Endodermal cell (in vitro differentiated cells): ENCODE measurements at regions not wholly inside any gene's neighbourhood (a gene's known extent, or its start where the extent isn't known, plus 50 kb on each side); places are given as distances from the start of the nearest gene placed in this dataset.

ENCODE experiments used
- DNase-seq: peaks from one replicate; pipeline ENCODE4 v3.0.0-alpha.2; 2017
- H3K27ac ChIP-seq: 2 replicates; pipeline ENCODE4 v1.5.1; 2013; ENCODE audit warnings: mild to moderate bottlenecking, low read depth, low read length, moderate library complexity
- H3K27me3 ChIP-seq: 2 replicates; pipeline ENCODE4 v1.6.1; 2013; ENCODE audit warnings: mild to moderate bottlenecking, low read length, moderate library complexity; ENCODE audit not compliant: insufficient read depth, control insufficient read depth, poor library complexity, severe bottlenecking
- H3K36me3 ChIP-seq: 2 replicates; pipeline ENCODE4 v1.7.0; 2013; ENCODE audit warnings: mild to moderate bottlenecking, low read length, moderate library complexity; ENCODE audit not compliant: control insufficient read depth, insufficient read depth
- H3K4me1 ChIP-seq: one replicate; pipeline ENCODE4 v1.7.0; 2013; ENCODE audit warnings: low read length; ENCODE audit not compliant: control insufficient read depth, insufficient read depth
- H3K4me3 ChIP-seq: 2 replicates; pipeline ENCODE4 v1.5.1; 2013; ENCODE audit warnings: mild to moderate bottlenecking, low read length, moderate library complexity
- H3K9ac ChIP-seq: 2 replicates; pipeline ENCODE4 v1.6.1; 2013; ENCODE audit warnings: mild to moderate bottlenecking, low read length, moderate library complexity; ENCODE audit not compliant: poor library complexity, severe bottlenecking; ENCODE audit errors: extremely low read depth
- H3K9me3 ChIP-seq: 2 replicates; pipeline ENCODE4 v1.6.1; 2013; ENCODE audit warnings: mild to moderate bottlenecking, low read length, moderate library complexity; ENCODE audit not compliant: control insufficient read depth
- H3K27ac Mint-ChIP-seq: 2 replicates; pipeline ENCODE4 v1.8.0; 2020; ENCODE audit warnings: mixed read lengths
- H3K27me3 Mint-ChIP-seq: 2 replicates; pipeline ENCODE4 v1.8.0; 2021; ENCODE audit warnings: mild to moderate bottlenecking, mixed read lengths; ENCODE audit not compliant: insufficient read depth
- H3K36me3 Mint-ChIP-seq: 2 replicates; pipeline ENCODE4 v1.8.0; 2020; ENCODE audit warnings: low read depth, mixed read lengths
- H3K4me1 Mint-ChIP-seq: 2 replicates; pipeline ENCODE4 v1.8.0; 2020; ENCODE audit warnings: mixed read lengths
- H3K4me3 Mint-ChIP-seq: 2 replicates; pipeline ENCODE4 v1.8.0; 2020; ENCODE audit warnings: mild to moderate bottlenecking, moderate library complexity, mixed read lengths
- H3K9me3 Mint-ChIP-seq: 2 replicates; pipeline ENCODE4 v1.8.0; 2020; ENCODE audit warnings: mild to moderate bottlenecking, mixed read lengths
- WGBS, 2 experiments: methylation state at CpG; one replicate each; pipeline versions ENCODE4 v1.1.5 to v1.1.7; 2013; ENCODE audit warnings: missing lambda C conversion rate in 2 of 2, mixed read lengths in 1 of 2; ENCODE audit not compliant: insufficient coverage in 1 of 2, insufficient read length in 1 of 2; 5-methylcytosine and 5-hydroxymethylcytosine counted together
- TF ChIP-seq, protein P1 (sequence below): fragments of 200-600 bp; sonication (generic); conservative IDR thresholded peaks from 2 replicates; pipeline ENCODE4 v1.5.0; 2021; ENCODE audit warnings: antibody characterized with exemption, mild to moderate bottlenecking

DNA sequence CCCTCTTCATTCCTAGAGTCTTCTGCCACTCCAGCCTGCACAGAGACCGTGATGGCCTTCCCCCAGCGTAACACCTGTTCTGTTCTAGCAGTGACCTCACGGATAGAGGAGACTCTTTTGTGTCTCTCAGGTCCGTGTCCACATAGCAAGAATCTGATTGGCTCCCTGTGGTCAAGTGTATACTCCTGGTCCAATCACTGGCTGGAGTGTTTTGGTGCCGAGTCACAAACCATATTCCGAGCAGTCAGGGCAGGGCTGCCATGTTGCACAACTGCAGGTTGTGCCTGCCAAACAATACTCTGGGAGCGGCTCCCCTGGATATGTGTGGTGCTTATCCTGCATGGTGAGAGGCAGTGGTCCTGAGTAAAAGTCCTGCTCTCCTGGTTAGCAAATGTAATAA lies 402.4 kb downstream of the KCNRG start:
- no peak overlapping the region for H3K27ac Mint-ChIP-seq
- H3K27me3 Mint-ChIP-seq, result peaks cover 2% of the 10 kb centered on the region
- Histone ChIP-seq H3K36me3 (no peaks in the 10 kb centered on the region), H3K27me3 (no peaks in the 10 kb centered on the region), H3K9ac (no peak overlapping the region), H3K4me1 (peaks cover 4% of the 10 kb centered on the region), H3K4me3 (no peak overlapping the region), H3K9me3 (peaks cover 6% of the 10 kb centered on the region), H3K27ac (no peak overlapping the region)
- peaks cover 6% of the 10 kb centered on the region for H3K36me3 Mint-ChIP-seq
- no peak overlapping the region for H3K4me3 Mint-ChIP-seq
- DNase-seq, result no peak
- WGBS, 2 experiments, result 72 to 80% methylated on average over 5 to 7 of the region's 7 CpGs
- peaks cover 9% of the 10 kb centered on the region for H3K4me1 Mint-ChIP-seq
- TF ChIP-seq, protein P1, sequence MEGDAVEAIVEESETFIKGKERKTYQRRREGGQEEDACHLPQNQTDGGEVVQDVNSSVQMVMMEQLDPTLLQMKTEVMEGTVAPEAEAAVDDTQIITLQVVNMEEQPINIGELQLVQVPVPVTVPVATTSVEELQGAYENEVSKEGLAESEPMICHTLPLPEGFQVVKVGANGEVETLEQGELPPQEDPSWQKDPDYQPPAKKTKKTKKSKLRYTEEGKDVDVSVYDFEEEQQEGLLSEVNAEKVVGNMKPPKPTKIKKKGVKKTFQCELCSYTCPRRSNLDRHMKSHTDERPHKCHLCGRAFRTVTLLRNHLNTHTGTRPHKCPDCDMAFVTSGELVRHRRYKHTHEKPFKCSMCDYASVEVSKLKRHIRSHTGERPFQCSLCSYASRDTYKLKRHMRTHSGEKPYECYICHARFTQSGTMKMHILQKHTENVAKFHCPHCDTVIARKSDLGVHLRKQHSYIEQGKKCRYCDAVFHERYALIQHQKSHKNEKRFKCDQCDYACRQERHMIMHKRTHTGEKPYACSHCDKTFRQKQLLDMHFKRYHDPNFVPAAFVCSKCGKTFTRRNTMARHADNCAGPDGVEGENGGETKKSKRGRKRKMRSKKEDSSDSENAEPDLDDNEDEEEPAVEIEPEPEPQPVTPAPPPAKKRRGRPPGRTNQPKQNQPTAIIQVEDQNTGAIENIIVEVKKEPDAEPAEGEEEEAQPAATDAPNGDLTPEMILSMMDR, result no peak
- H3K9me3 Mint-ChIP-seq, result peaks cover 7% of the 10 kb centered on the region

DNA sequence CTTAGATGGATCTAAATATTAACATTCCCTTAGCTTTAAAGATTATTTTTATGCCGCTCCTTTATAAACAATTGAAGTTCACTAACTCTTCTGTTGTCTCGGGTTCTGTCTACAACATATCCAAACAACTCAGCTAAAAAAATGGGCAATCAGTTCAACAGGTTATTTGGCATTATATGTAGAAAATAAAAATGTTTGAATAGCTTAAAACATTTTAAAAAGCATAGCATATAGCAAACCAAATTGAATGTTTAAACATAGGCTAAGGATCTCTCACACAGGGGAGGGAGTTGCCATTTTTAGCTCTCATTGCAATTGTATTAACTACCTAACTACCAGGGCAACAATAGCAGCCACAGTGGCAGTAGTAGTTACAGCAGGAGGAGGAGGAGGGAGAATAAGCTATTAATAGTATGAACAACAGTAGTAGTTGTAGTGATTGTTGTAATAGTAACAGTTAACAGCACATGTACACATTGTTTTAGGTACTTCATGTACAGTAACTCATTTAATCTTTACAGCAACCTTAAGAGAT lies 404.2 kb downstream of the KCNRG start:
- TF ChIP-seq, protein P1, result no peak

DNA sequence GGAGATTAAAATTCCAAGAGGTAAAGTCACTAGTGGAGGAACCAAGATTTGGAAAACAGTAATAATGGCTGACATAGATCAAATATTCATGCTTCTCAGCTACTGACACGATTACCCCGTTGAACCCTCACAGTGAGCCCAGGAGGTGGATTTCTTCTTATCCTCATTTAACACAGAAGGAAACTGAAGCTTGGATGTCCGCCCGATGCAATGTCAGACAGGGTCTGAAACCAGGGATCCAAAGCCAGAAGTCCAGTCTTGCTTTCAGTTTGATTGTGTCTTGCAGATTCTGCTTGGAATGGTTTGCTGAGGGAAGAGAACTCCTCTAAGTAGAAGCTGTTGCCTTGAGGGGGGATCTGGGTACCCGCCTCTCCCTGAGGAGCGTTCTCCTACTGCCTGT lies 404.7 kb downstream of the KCNRG start:
- 94% methylated on average over 6 of the region's 6 CpGs; no CpG with 5 or more reads in 1 of the 2 experiments for WGBS, 2 experiments
- H3K27me3 Mint-ChIP-seq, result peaks cover 2% of the 10 kb centered on the region

More for the DNA sequence above, 404.2 kb downstream of the KCNRG start:
- H3K4me1 Mint-ChIP-seq, result no peaks in the 10 kb centered on the region
- 77% methylated on average over 2 of the region's 2 CpGs; no CpG with 5 or more reads in 1 of the 2 experiments for WGBS, 2 experiments
- H3K27ac ChIP-seq, result no peak overlapping the region
- H3K27me3 Mint-ChIP-seq, result peaks cover 2% of the 10 kb centered on the region
- no peak for DNase-seq
- H3K9me3 Mint-ChIP-seq, result peaks cover 7% of the 10 kb centered on the region
- H3K9ac ChIP-seq, result no peak overlapping the region
- H3K9me3 ChIP-seq, result peaks cover 6% of the 10 kb centered on the region
- H3K27ac Mint-ChIP-seq, result no peak overlapping the region
- H3K4me1 ChIP-seq, result no peaks in the 10 kb centered on the region
- no peaks in the 10 kb centered on the region for H3K27me3 ChIP-seq
- no peak overlapping the region for H3K4me3 Mint-ChIP-seq
- no peak overlapping the region for H3K4me3 ChIP-seq
- peaks cover 6% of the 10 kb centered on the region for H3K36me3 Mint-ChIP-seq
- no peaks in the 10 kb centered on the region for H3K36me3 ChIP-seq

More for the DNA sequence above, 404.7 kb downstream of the KCNRG start:
- Histone ChIP-seq H3K36me3 (no peaks in the 10 kb centered on the region), H3K9me3 (peaks cover 6% of the 10 kb centered on the region), H3K9ac (no peak overlapping the region), H3K4me3 (no peak overlapping the region), H3K4me1 (no peaks in the 10 kb centered on the region), H3K27me3 (no peaks in the 10 kb centered on the region), H3K27ac (no peak overlapping the region)
- Mint-ChIP-seq H3K4me3 (no peak overlapping the region), H3K27ac (no peak overlapping the region), H3K4me1 (no peaks in the 10 kb centered on the region), H3K36me3 (peaks cover 6% of the 10 kb centered on the region), H3K9me3 (peaks cover 7% of the 10 kb centered on the region)
- no peak for DNase-seq
- TF ChIP-seq, protein P1, result no peak
